ENCODE measurements at regions not wholly inside any gene's neighbourhood (a gene's known extent, or its start where the extent isn't known, plus 50 kb on each side); places are given as distances from the start of the nearest gene placed in this dataset.

DNA sequence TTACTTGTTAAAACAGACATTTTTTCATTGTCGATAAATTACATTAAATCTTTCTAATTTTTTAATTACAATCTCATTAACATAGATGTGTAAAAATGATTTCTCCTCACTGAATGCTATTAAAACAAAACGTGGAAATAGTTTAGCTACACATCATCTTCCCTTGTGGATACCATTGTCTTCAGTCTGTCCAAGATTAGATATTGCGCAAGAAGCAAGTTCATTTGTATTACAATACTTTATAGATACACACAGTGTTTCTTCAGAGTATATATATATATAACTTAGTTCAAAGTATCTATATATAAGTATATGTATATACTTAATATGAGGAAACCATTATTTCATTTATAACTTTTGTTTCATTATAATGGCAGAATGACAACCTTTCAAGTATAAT lies 883.3 kb upstream of the CNTN5 start:
- TF ChIP-seq, protein P1, sequence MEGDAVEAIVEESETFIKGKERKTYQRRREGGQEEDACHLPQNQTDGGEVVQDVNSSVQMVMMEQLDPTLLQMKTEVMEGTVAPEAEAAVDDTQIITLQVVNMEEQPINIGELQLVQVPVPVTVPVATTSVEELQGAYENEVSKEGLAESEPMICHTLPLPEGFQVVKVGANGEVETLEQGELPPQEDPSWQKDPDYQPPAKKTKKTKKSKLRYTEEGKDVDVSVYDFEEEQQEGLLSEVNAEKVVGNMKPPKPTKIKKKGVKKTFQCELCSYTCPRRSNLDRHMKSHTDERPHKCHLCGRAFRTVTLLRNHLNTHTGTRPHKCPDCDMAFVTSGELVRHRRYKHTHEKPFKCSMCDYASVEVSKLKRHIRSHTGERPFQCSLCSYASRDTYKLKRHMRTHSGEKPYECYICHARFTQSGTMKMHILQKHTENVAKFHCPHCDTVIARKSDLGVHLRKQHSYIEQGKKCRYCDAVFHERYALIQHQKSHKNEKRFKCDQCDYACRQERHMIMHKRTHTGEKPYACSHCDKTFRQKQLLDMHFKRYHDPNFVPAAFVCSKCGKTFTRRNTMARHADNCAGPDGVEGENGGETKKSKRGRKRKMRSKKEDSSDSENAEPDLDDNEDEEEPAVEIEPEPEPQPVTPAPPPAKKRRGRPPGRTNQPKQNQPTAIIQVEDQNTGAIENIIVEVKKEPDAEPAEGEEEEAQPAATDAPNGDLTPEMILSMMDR (IDR thresholded peaks at IDR 0.05): no peak
- TF ChIP-seq EZH2 (IDR thresholded peaks at IDR 0.05; ENCODE audit: borderline replicate concordance, insufficient read depth, low read depth, low read length, poor library complexity, severe bottlenecking): no peak
